ENCODE measurements at regions not wholly inside any gene's neighbourhood (a gene's known extent, or its start where the extent isn't known, plus 50 kb on each side); places are given as distances from the start of the nearest gene placed in this dataset.

DNA sequence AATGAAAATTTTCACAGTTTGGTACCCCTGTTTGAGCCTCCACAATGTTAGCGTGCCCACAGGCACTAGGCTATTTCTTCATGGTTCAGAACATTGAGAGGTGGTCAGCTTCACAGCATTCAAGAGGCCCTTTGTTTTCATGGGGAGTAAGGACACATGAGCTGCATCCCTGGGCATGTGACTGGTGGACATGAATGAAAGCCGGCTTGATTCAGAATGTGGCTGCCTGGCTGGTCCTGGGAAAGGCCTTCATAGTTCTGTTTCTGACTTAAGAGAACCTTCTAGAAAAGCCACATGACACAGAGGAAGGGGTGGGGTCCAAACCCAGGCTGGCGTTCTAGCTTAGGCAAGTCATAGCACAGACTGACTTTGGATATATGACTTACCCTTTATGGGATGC, 420.6 kb downstream of the CMPK2 start:
- no peaks in the 10 kb centered on the region for H3K79me2 ChIP-seq (ENCODE audit: low read depth)
- H4K20me1 ChIP-seq (ENCODE audit: insufficient read depth): no peaks in the 10 kb centered on the region
- no peak for TF ChIP-seq EZH2 (IDR thresholded peaks at IDR 0.05; ENCODE audit: low read depth)
- TF ChIP-seq, protein P1, sequence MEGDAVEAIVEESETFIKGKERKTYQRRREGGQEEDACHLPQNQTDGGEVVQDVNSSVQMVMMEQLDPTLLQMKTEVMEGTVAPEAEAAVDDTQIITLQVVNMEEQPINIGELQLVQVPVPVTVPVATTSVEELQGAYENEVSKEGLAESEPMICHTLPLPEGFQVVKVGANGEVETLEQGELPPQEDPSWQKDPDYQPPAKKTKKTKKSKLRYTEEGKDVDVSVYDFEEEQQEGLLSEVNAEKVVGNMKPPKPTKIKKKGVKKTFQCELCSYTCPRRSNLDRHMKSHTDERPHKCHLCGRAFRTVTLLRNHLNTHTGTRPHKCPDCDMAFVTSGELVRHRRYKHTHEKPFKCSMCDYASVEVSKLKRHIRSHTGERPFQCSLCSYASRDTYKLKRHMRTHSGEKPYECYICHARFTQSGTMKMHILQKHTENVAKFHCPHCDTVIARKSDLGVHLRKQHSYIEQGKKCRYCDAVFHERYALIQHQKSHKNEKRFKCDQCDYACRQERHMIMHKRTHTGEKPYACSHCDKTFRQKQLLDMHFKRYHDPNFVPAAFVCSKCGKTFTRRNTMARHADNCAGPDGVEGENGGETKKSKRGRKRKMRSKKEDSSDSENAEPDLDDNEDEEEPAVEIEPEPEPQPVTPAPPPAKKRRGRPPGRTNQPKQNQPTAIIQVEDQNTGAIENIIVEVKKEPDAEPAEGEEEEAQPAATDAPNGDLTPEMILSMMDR (conservative IDR thresholded peaks at IDR 0.05): no peak
- no peak overlapping the region for H2AFZ ChIP-seq
- DNase-seq: no peak
- ChIA-PET POLR2A (ENCODE audit: unreplicated experiment) (no interaction called here), CTCF (no interaction called here)
- H3K27me3 ChIP-seq (ENCODE audit: insufficient read depth, low read depth): peaks cover 12% of the 10 kb centered on the region; the same call in 1 of the 2 replicates
- no peaks in the 10 kb centered on the region for H3K9me3 ChIP-seq (ENCODE audit: insufficient read depth, low read depth)
- no peak overlapping the region for H3K4me2 ChIP-seq
- BruUV-seq (replicated peaks): no TSS peak
- H3K27ac ChIP-seq: no peak overlapping the region
- no peak overlapping the region for H3K4me3 ChIP-seq
- intact Hi-C loops (cut with micrococcal nuclease; ENCODE audit: unreplicated experiment): no loop called here
- H3K36me3 ChIP-seq (ENCODE audit: low read depth): no peaks in the 10 kb centered on the region
- no peaks in the 10 kb centered on the region for H3F3A ChIP-seq (ENCODE audit: insufficient read depth, low read depth)
- H3K4me1 ChIP-seq (replicated peaks; ENCODE audit: insufficient read depth): no peaks in the 10 kb centered on the region
- no peaks in the 10 kb centered on the region for H3K9me2 ChIP-seq (ENCODE audit: insufficient read depth)

DNA sequence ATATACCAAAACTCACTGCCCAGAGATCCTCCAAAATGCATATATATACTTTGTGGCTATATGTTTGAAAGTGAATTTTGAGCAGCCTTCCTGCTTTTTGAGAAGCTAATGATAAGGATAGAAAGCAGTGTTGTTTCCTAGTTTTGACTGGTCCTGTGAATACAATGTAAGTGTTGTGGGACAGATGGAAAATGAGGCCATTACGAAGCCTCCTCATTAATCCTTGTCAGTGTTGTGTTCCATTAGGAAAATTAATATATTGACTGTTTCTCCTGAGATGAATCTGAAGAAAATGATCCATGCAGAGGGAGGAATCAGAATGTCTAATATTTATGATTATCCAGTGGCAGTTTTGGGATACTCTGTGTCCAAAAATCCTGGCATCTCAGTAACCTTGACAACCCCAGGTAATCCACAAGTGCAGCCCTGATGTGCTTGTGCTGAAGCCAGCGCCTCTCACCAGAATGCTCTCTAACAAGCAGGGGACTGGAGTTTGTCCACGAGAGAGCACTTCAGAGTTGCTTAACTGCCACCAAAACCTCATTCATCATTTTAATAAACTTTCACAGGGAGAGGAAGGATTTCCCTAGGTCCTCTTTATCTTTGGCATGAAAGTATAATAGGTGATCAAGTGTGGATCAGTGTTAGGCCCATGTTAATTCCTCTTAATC, 418.6 kb downstream of the CMPK2 start:
- Histone ChIP-seq H3K4me2 (no peak overlapping the region), H3K9me2 (ENCODE audit: insufficient read depth) (no peaks in the 10 kb centered on the region), H3K4me3 (no peak overlapping the region), H3K27ac (no peak overlapping the region), H3K27me3 (ENCODE audit: insufficient read depth, low read depth) (peaks cover 12% of the 10 kb centered on the region; the same call in 1 of the 2 replicates), H3K9me3 (ENCODE audit: insufficient read depth, low read depth) (no peaks in the 10 kb centered on the region), H3K4me1 (replicated peaks; ENCODE audit: insufficient read depth) (no peaks in the 10 kb centered on the region), H3K79me2 (ENCODE audit: low read depth) (no peaks in the 10 kb centered on the region), H4K20me1 (ENCODE audit: insufficient read depth) (no peaks in the 10 kb centered on the region), H2AFZ (no peak overlapping the region), H3K36me3 (ENCODE audit: low read depth) (no peaks in the 10 kb centered on the region), H3F3A (ENCODE audit: insufficient read depth, low read depth) (no peaks in the 10 kb centered on the region)
- CTCF ChIA-PET: no interaction called here
- BruUV-seq (replicated peaks): no TSS peak
- POLR2A ChIA-PET (ENCODE audit: unreplicated experiment): no interaction called here
- intact Hi-C loops (cut with micrococcal nuclease; ENCODE audit: unreplicated experiment): no loop called here
- TF ChIP-seq EZH2 (IDR thresholded peaks at IDR 0.05; ENCODE audit: low read depth): no peak
- TF ChIP-seq, protein P1 (conservative IDR thresholded peaks at IDR 0.05): no peak
- DNase-seq: no peak

DNA sequence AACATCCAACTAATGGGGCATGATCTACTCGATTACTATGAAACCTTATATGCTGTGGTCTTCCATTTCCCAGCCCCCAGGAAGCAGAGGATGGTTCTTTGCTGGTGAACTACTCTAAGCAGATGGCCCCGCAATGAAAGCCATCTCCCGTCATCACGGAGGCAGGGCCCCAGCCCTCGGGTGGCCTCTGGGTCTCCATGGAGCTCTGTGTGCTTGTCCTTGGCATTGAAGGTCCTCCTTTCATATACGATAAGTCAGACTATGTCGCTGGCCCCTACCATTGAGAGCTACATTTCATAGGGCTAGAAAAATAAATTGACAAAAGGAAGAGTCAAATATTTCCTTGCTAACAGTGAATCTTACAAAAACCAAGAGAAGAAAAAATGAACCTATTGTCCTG, 416.8 kb downstream of the CMPK2 start:
- H4K20me1 ChIP-seq (ENCODE audit: insufficient read depth): no peaks in the 10 kb centered on the region
- H3K36me3 ChIP-seq (ENCODE audit: low read depth): no peaks in the 10 kb centered on the region
- no peak for DNase-seq
- CTCF ChIA-PET: no interaction called here
- no peak overlapping the region for H3K27ac ChIP-seq
- POLR2A ChIA-PET (ENCODE audit: unreplicated experiment): no interaction called here
- no peak overlapping the region for H3K4me3 ChIP-seq
- H3K4me1 ChIP-seq (replicated peaks; ENCODE audit: insufficient read depth): no peaks in the 10 kb centered on the region
- intact Hi-C loops (cut with micrococcal nuclease; ENCODE audit: unreplicated experiment): no loop called here
- no peaks in the 10 kb centered on the region for H3K79me2 ChIP-seq (ENCODE audit: low read depth)
- H3F3A ChIP-seq (ENCODE audit: insufficient read depth, low read depth): no peaks in the 10 kb centered on the region
- H3K9me2 ChIP-seq (ENCODE audit: insufficient read depth): no peaks in the 10 kb centered on the region
- BruUV-seq (replicated peaks): no TSS peak
- no peak overlapping the region for H2AFZ ChIP-seq
- no peak overlapping the region for H3K4me2 ChIP-seq
- no peaks in the 10 kb centered on the region for H3K9me3 ChIP-seq (ENCODE audit: insufficient read depth, low read depth)
- TF ChIP-seq, protein P1 (conservative IDR thresholded peaks at IDR 0.05): no peak
- peaks cover 12% of the 10 kb centered on the region; the same call in 1 of the 2 replicates for H3K27me3 ChIP-seq (ENCODE audit: insufficient read depth, low read depth)

Data from PC-9 (cell line).